Panc1 (cell line): ENCODE measurements at regions not wholly inside any gene's neighbourhood (a gene's known extent, or its start where the extent isn't known, plus 50 kb on each side); places are given as distances from the start of the nearest gene placed in this dataset.

Experiments used
- CTCF ChIP-seq: fragments of 450-650 bp; IDR thresholded peaks from 2 replicates; pipeline ENCODE4 v1.5.1; 2017; ENCODE audit warnings: mild to moderate bottlenecking
- POLR2AphosphoS5 ChIP-seq: IDR thresholded peaks from 2 replicates; pipeline ENCODE4 v1.6.1; 2012; ENCODE audit warnings: mild to moderate bottlenecking, low read depth, low read length, moderate library complexity
- REST ChIP-seq, 2 experiments: IDR thresholded peaks; 2 replicates each; pipeline ENCODE4 v1.6.1; 2011 to 2012; ENCODE audit warnings: low read depth in 2 of 2, control low read depth in 1 of 2, low read length in 1 of 2, mild to moderate bottlenecking in 1 of 2, moderate library complexity in 1 of 2; ENCODE audit not compliant: insufficient read depth in 1 of 2
- SIN3A ChIP-seq: IDR thresholded peaks from 2 replicates; pipeline ENCODE4 v1.6.1; 2012; ENCODE audit warnings: low read depth, mild to moderate bottlenecking, low read length, moderate library complexity, borderline replicate concordance; ENCODE audit not compliant: insufficient read depth

GRCh38 chr3:31013090-31013489, 118.6 kb upstream of the GADL1 start:
- TF ChIP-seq CTCF (no peak), POLR2AphosphoS5 (no peak), SIN3A (no peak), REST (IDR thresholded peaks at IDR 0.05; ENCODE audit: insufficient read depth in 1 of 2, low read depth in 2 of 2, low read length in 1 of 2) (no peak)
